Smooth muscle cell (in vitro differentiated cells): ENCODE measurements at regions not wholly inside any gene's neighbourhood (a gene's known extent, or its start where the extent isn't known, plus 50 kb on each side); places are given as distances from the start of the nearest gene placed in this dataset.

Source experiments
- DNase-seq: peaks from one replicate; lab custom pipeline; 2025; ENCODE audit not compliant: unreplicated experiment; lab: John Stamatoyannopoulos, UW
- H2AFZ ChIP-seq: fragments of 200-600 bp; sonication (generic); 2 replicates; pipeline ENCODE4 v1.6.0; 2016; ENCODE audit warnings: antibody characterized with exemption, low read depth, mild to moderate bottlenecking
- H3F3A ChIP-seq: fragments of 200-600 bp; sonication (generic); 2 replicates; pipeline ENCODE4 v1.6.0; 2017; ENCODE audit warnings: antibody characterized with exemption, low read depth
- H3K27ac ChIP-seq: fragments of 200-600 bp; sonication (generic); 2 replicates; pipeline ENCODE4 v1.5.1; 2016; ENCODE audit warnings: low read depth, mild to moderate bottlenecking
- H3K27me3 ChIP-seq: fragments of 200-600 bp; sonication (generic); 2 replicates; pipeline ENCODE4 v1.6.1; 2016; ENCODE audit warnings: low read depth, mild to moderate bottlenecking
- H3K36me3 ChIP-seq: fragments of 200-600 bp; sonication (generic); 2 replicates; pipeline ENCODE4 v1.5.1; 2016; ENCODE audit warnings: low read depth
- H3K4me1 ChIP-seq: fragments of 200-600 bp; sonication (generic); 2 replicates; pipeline ENCODE4 v1.5.1; 2016; ENCODE audit warnings: low read depth
- H3K4me2 ChIP-seq: fragments of 200-600 bp; sonication (generic); 2 replicates; pipeline ENCODE4 v1.6.0; 2016; ENCODE audit warnings: mild to moderate bottlenecking
- H3K4me3 ChIP-seq: fragments of 200-600 bp; sonication (generic); 2 replicates; pipeline ENCODE4 v1.5.1; 2016; ENCODE audit warnings: mild to moderate bottlenecking
- H3K79me2 ChIP-seq: fragments of 200-600 bp; sonication (generic); 2 replicates; pipeline ENCODE4 v1.6.0; 2016; ENCODE audit warnings: low read depth, mild to moderate bottlenecking
- H3K9ac ChIP-seq: fragments of 200-600 bp; sonication (generic); 2 replicates; pipeline ENCODE4 v1.6.0; 2016; ENCODE audit warnings: low read depth
- H3K9me3 ChIP-seq: fragments of 200-600 bp; sonication (generic); replicated peaks from 2 replicates; pipeline ENCODE4 v1.5.1; 2016; ENCODE audit warnings: low read depth
- H4K20me1 ChIP-seq: fragments of 200-600 bp; sonication (generic); 2 replicates; pipeline ENCODE4 v1.6.0; 2016; ENCODE audit warnings: low read depth
- CTCF ChIP-seq: fragments of 200-600 bp; sonication (generic); IDR thresholded peaks from 2 replicates; pipeline ENCODE4 v1.5.1; 2017; ENCODE audit warnings: borderline replicate concordance, mild to moderate bottlenecking, antibody characterized with exemption; ENCODE audit not compliant: insufficient read depth, poor library complexity, severe bottlenecking
- WGBS: methylation state at CpG from one replicate; pipeline ENCODE4 v1.1.7; 2016; ENCODE audit warnings: low lambda C conversion rate; 5-methylcytosine and 5-hydroxymethylcytosine counted together

GRCh38 chr7:81516898-81517297 lies 252.9 kb downstream of the HGF start:
- Histone ChIP-seq H3K36me3 (no peaks in the 10 kb centered on the region), H3K9ac (no peak overlapping the region), H3K79me2 (no peaks in the 10 kb centered on the region), H3K4me2 (no peak overlapping the region), H3F3A (no peaks in the 10 kb centered on the region), H4K20me1 (no peaks in the 10 kb centered on the region), H3K27me3 (no peaks in the 10 kb centered on the region), H3K4me1 (peaks cover 8% of the 10 kb centered on the region), H3K9me3 (no peaks in the 10 kb centered on the region), H3K4me3 (no peak overlapping the region), H2AFZ (peak overlapping the region; percentile 64), H3K27ac (no peak overlapping the region)
- no peak for DNase-seq
- TF ChIP-seq CTCF, result no peak

GRCh38 chr7:81515009-81515408 lies 254.8 kb downstream of the HGF start:
- peak overlapping the region; percentile 66 for H3K27ac ChIP-seq
- no peak for DNase-seq

GRCh38 chr7:81514546-81514945 lies 255.3 kb downstream of the HGF start:
- TF ChIP-seq CTCF, result no peak
- H3F3A ChIP-seq, result no peaks in the 10 kb centered on the region
- no peak for DNase-seq
- WGBS, result 15% methylated on average over 3 of the region's 3 CpGs
- no peaks in the 10 kb centered on the region for H3K27me3 ChIP-seq
- no peaks in the 10 kb centered on the region for H3K9me3 ChIP-seq
- H3K4me2 ChIP-seq, result peak overlapping the region; percentile 45
- H2AFZ ChIP-seq, result no peak overlapping the region
- H3K4me1 ChIP-seq, result peaks cover 8% of the 10 kb centered on the region
- no peak overlapping the region for H3K4me3 ChIP-seq
- no peaks in the 10 kb centered on the region for H4K20me1 ChIP-seq
- no peaks in the 10 kb centered on the region for H3K36me3 ChIP-seq
- H3K79me2 ChIP-seq, result no peaks in the 10 kb centered on the region
- H3K27ac ChIP-seq, result peak overlapping the region; percentile 66
- H3K9ac ChIP-seq, result no peak overlapping the region

More at GRCh38 chr7:81515009-81515408, 254.8 kb downstream of the HGF start:
- H4K20me1 ChIP-seq, result no peaks in the 10 kb centered on the region
- no peak overlapping the region for H2AFZ ChIP-seq
- no peak for TF ChIP-seq CTCF
- 30% methylated on average over 1 of the region's 1 CpG for WGBS
- no peaks in the 10 kb centered on the region for H3K36me3 ChIP-seq
- peaks cover 8% of the 10 kb centered on the region for H3K4me1 ChIP-seq
- H3K4me3 ChIP-seq, result no peak overlapping the region
- H3K9ac ChIP-seq, result no peak overlapping the region
- H3F3A ChIP-seq, result no peaks in the 10 kb centered on the region
- no peaks in the 10 kb centered on the region for H3K27me3 ChIP-seq
- peak overlapping the region; percentile 45 for H3K4me2 ChIP-seq
- H3K9me3 ChIP-seq, result no peaks in the 10 kb centered on the region
- no peaks in the 10 kb centered on the region for H3K79me2 ChIP-seq

GRCh38 chr7:81510122-81510521 lies 259.7 kb downstream of the HGF start:
- no peaks in the 10 kb centered on the region for H3K79me2 ChIP-seq
- no peak for TF ChIP-seq CTCF
- H3K36me3 ChIP-seq, result no peaks in the 10 kb centered on the region
- H3K27ac ChIP-seq, result no peak overlapping the region
- no peak overlapping the region for H3K9ac ChIP-seq
- no peak for DNase-seq
- H4K20me1 ChIP-seq, result no peaks in the 10 kb centered on the region
- 94% methylated on average over 10 of the region's 10 CpGs for WGBS
- H3K4me1 ChIP-seq, result peaks cover 6% of the 10 kb centered on the region
- no peaks in the 10 kb centered on the region for H3K9me3 ChIP-seq
- H3K4me2 ChIP-seq, result no peak overlapping the region
- no peaks in the 10 kb centered on the region for H3F3A ChIP-seq
- no peak overlapping the region for H3K4me3 ChIP-seq
- H2AFZ ChIP-seq, result no peak overlapping the region
- H3K27me3 ChIP-seq, result no peaks in the 10 kb centered on the region
